ENCODE measurements at regions not wholly inside any gene's neighbourhood (a gene's known extent, or its start where the extent isn't known, plus 50 kb on each side); places are given as distances from the start of the nearest gene placed in this dataset.
A peak's percentile ranks its signal among the peaks of the same experiment; 100 is the strongest.

DNA sequence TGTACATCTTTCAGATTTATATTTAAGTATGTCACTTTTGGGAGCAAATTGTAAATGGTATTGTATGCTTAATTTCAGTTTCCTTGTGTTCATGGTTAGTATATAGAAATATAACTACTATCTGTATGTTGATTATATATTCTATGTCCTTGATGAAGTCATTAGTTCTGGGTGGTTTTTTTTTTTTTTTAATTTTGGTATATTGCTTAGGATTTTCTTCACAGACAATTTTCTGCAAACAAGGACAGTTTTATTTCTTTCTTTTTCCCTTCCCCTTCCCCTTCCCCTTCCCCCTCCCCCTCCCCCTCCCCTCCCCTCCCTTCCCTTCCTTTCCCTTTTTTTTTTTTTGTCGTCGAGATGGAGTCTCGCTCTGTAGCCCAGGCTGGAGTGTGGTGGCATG is 430.0 kb downstream of the TYW1 start:
- DNase-seq, result no peak

DNA sequence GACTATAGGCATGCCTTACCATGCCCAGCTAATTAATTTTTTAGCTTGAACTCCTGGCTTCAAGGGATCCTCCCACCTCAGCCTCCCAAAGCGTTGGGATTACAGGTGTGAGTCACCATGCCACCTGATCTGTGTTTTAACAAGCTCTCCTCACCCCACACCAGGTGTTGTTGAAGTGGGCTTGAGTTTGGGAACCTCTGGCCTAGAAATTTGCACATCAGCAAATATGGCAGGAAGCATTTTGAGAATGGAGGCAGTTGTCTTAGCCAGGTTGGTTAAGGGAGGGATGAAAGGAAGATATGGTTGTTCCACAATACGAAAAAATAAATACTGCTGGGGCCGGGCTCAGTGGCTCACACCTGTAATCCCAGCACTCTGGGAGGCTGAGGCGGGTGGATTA is 433.1 kb downstream of the TYW1 start:
- no peak for DNase-seq

DNA sequence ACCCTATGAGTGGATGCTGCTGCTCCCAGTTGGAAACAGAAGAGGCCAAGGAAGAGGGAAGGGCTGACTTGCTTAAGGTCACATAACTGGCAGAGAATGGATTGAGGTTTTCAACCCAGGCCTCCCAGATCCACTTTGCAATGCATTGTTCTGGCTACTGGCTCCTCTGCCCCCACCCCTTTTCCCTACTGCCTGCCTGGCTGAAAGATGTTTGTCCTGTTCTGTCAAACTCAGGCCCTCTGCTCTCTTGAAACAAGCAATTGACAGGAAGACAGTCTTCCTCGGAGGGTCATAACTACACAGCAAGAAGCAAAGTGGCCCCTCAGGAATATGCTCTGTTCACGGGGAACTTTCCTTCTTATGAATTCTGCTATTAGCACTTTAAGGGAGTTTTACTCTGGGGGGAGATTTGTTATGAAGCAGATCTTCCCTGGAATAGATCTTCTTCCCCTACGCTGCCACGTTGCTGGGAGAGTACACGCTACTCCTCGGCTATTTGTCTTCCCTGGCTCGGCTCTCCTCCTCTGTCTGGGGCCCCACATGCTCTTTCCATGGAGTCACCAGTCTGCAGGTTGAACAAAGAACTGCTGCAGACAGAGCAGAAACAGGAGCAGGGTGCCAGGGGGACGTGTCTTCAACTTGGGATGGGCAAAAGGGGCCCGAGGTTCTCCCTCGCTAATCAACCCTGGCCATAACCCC is 436.1 kb downstream of the TYW1 start:
- DNase-seq, result no peak

DNA sequence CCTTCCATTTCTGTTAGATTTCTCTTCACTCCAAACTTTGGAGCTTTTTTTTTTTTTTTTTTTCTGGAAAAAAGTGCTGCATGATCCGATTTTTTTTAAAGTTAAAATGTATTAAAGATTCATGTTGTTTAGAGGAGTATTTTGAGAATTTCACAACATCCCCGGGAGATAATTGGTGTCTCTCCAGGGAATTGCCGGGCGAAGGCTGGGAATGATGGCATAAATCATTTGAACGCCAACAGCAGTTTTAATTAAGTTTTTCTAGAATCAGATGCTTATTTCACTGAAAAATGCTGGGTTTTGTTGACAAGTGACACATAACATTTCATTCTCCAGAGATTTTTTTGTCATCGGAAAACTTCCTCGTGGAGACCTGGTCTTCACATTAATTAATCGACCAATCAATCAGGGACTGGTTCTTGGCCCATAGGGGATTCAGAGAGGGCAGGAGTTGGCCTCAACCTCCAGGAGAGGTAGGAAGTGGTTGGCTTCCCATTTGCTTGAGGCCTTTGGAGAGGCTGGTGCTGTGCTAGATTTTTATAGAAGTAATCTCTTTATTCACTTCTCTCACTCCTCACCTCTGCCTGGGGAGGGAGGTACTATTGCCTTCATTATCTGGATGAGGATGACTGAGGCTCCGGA is 439.4 kb downstream of the TYW1 start:
- no peak for DNase-seq

DNA sequence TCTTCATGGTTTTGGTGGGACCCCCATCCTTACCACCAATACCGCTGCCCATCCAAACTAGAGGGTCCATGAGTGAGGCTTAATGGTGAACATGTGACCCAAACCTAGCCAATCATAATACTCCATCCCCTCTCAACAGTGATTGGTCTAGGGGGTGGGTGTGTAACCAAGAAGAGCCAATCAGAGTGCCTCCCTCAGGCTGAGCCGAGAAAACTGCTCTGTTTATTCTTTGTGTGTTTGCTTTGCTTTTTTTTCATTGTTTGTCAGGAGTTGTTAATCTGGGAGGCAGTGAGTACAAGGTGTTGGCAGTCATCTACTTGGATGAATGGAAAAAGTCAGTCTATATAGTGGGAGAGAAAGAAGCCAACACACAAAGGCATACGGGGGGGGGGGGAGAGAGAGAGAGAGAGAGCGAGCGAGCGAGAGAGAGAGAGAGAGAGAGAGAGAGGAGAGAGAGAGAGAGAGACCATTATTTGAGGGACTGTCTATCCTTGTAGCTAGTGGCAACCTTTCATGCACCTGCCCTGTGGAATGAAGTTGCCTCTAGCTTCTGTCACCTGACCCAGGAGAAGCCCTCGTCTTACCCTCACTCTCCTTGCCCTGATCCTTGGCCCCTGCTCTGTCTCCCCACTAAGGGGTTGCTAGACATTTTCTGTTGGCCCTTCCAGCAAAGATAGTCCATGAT is 441.7 kb downstream of the TYW1 start:
- DNase-seq, result no peak

DNA sequence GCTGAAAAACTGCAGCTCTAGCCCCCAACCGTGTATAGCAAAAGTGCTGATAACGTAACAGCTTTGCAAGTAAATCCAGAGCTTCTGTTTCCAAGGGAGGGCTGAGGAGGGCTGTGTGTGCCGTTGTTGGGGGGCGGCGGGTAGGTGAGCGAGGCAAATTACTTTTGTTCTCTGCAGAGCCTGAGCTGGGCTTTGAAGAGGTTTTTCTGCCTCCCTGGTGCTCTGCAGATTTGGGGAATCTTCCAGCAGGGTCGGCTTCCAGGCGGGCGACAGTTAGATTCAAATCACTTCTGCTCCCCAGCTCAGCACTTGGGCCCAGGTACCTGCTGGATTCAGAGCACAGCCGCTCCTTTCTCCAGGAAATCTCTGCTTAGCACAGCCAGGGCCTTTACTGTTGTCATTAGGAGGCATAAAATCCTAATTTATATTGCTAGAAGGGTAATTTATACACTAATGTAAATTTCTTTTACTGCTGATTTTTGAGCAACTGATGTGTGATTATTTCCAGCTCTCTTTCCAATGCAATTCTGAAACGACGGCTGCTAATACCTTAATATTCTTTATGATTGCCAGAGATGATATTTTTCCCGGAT is 442.4 kb downstream of the TYW1 start:
- no peak for DNase-seq

DNA sequence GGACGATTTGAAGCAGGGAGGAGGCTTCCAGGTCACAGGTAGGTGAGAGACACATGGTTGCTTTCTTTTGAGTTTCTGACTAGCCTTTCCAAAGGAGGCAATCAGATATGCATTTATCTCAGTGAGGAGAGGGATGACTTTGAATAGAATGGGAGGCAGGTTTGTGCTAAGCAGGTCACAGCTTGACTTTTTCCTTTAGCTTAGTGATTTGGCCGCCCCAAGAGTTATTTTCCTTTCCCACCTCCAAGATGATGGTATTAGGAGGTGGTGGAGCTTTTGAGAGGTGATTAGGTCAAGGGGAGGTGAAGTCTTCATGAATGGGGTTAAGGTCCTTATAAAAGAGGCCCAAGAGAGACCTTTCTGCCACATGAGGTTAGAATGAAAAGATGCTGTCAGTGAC is 443.7 kb downstream of the TYW1 start:
- no peak for DNase-seq

DNA sequence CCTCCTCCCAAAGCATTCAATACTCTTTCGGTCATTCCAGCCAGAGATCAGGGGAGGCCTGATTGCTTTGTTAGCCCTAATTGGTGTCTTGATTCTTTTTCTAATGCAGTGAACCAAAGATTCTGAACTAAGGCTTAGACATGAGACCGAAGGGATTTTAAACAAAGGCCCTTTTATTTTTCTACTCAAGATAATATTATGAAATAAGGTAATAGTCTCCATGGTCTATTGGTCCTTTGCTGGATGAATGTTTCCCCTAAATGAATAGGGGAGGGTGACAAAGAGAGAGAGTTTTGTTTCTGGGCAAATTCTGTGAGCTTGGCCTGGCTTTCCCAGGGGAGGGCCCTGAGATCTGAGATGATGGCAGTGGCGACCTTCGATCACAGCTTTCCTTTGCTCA is 449.1 kb downstream of the TYW1 start:
- no peak for DNase-seq

DNA sequence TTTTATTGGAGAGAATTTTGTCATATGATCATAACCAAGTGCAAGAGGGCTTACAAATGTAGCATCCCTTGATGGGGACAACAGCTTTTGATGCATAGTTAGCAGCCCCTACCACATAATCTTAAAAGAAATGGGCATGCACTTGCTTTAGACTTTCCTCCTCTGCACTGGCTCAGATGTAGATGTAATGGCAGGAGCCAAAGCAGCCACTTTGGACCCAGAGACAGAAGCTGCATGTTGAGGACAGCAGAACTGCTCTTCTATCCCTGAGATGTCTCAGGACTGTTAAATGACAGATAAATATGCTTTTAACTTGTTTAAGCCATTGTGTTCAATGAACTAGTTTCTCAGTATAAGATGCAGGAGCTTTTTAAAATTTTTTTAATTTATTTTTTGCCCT is 450.7 kb downstream of the TYW1 start:
- no peak for DNase-seq

DNA sequence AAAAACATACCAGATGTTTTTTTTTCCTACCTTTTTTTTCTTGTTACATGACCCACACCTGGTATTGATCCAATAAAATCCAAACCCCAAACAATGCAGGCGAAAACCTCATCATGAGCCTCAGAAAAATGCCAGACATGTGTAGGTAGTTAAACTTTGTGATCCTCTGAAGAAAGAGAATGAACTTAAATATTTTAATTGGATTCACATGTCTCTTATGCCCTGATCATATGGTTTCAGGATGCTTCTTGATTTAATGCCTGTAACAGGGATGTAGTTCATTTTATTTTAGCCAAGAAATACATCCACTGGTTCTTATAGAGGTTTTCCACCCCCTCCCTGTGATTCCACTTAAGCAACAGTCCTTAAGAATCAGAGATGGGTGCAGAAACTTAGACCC is 451.6 kb downstream of the TYW1 start:
- no peak for DNase-seq

DNA sequence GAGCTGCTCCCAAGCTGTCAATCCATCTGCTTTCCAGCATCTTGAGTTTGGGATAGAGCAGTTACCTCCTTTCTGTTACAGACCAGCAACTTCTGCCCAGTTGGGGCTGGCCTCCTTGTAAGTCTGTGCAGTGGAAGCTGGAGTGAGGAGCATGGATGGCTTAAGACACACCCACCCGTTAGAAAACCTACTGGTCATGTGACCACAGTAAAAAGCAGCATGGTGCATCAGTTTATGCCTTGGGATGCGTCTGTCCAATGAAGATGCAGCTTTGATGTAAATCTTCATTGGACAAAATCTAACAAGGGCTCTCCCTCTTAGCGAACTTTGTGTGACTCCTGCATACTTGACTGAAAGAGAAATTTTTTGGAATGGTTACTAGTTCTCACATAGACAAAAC is 453.5 kb downstream of the TYW1 start:
- no peak for DNase-seq

DNA sequence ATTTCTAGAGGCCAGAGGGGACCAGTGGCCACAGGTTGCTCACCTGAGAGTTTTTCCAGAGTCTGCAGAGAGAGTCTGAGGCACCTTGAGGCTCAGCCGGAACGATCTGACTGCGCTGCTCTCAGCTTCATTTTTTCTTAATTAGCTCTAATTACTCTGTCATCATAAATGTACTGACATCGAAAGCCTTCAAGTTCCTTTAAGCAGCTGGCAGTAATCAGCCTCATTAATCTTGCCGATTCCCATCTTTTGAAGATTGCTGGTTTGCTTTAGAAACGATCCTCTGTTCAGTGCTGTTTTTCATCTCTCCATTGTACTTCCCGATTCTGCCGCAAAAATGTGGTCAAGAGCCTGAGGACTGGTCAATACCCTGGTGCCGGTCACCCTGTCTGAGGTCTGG is 454.7 kb downstream of the TYW1 start:
- DNase-seq, result no peak

DNA sequence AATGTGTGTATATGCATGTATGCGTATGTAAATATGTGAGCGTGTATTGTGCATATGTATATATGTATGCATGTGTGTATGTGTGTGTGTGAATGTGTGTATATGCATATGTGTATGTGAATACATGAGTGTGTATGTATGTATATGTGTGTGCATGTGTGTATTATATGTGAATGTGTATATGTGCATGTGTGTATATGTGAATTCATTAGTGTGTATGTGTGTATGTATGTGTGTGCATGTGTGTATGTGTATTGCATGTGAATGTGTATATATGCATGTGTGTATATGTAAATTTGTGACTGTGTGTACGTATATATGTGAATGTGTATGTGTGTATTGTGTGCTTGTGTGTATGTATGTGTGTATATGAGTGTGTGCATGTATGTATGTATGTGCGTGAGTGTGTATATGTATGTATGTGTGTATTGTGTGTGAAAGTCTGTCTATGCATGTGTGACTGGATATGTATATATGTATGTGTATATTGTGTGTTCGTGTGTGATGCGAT is 455.9 kb downstream of the TYW1 start:
- DNase-seq, result no peak

DNA sequence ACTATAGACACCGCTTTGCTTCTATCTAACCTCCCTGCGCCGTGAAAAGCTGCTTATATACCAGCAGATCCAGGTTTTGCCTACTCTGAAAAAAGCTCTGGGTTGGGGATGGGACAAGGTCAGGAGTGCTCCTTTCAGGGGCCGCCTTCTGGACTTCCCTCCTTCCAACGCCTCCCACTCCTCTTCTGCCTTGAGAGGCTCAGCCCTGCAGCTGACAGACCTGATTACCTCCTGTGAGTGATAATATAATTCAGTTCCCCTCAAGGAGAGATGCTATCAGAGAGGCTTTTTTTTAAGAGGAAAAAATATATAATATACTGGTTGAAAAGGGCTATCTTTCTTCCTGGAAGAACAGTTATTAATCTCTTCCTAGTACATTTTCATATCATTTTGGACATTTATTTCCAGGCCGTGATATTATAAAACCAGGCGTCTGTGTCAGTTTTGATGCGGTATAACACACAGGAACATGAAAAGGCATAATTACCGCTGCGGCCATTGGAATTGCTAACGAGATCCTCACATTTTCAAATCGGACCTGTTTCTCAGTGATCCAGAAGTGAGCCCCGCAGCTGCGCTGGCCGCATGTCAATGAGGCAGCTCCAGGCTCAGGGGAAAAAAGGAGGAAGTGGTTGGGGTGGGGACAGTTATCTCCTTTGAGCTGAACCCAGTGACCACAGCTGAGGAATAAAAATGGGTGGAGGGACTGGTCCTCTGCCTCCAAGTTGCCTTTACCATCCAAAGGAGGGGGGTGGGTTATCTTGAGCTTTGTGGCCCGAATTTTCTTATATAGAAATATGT is 457.1 kb downstream of the TYW1 start:
- DNase-seq, result no peak

DNA sequence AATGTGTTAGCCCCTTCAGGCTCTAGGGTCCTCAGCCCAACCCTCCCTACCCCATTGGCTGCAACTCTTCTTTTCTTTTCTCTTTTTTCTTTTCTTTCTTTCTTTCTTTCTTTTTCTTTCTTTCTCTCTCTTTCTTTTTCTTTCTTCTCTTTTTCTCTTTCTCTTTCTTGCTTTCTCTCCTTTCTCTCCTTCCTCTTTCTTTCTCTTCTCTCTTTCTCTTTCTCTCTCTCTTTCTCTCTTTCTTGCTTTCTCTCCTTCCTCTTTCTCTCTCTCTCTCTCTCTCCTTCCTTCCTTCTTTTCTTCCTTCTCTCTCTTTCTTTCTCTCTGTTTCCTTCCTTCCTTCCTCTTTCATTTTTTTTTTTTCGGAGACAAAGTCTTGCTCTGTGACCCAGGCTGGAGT is 458.9 kb downstream of the TYW1 start:
- DNase-seq, result no peak

DNA sequence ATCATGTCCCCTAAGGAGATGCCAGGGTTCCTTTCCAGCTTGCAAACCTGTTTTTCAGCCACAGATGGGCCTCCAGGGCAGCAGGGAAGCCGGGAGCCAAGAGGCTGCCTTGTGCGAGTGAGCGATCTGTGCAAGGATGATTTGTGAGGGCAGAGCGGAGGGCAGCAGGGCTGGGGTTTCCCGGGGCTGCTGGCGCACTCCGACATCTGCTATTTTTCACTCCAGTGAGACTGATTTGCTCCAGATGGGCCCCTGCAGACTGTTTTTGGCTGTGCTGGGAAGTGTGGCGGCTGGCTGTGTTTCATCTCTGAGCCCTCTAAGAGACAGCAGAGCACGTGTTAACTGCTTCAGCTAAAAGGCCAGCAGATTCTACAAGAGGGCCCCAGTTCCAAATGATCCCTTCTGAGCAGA is 466.2 kb downstream of the TYW1 start:
- peak in 1 of 2 experiments; percentile 28 for DNase-seq

DNA sequence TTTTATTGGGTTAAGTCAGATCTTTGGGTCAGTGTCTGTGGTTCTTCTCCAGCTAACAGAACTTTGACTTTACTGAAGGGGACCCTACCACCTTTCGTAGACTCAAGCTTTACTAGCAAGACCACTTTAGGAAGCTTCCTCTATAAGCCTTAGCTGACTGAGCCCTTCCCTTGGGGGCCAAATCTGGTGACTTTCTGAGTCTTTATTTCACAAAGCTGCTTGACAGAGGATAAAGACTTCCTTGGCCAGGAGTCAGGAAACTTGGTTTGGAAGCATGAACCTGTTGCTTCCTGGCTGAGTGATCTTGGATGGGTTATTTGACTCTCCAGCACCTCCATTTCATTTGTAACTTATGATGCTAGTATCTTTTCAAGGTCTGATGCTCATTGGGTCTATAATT is 466.7 kb downstream of the TYW1 start:
- no peak for DNase-seq

DNA sequence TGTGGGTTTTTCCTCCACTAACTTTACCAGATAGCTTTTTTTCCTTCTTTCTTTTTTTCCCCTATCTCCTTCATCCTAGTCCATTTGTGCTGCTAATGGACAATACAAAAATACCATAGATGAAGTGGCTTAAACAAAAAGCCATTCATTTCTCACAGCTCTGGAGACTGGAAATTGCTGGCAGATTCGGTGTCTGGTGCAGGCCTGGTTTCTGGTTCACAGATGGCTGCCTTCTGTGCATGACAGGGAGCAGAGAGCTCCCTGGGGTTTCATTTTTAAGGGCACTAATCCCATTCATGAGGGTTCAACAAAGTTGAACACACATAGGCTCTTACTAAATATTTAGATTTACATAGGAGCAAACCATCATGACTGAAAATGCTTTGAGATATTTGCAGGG is 467.4 kb downstream of the TYW1 start:
- DNase-seq, result no peak

DNA sequence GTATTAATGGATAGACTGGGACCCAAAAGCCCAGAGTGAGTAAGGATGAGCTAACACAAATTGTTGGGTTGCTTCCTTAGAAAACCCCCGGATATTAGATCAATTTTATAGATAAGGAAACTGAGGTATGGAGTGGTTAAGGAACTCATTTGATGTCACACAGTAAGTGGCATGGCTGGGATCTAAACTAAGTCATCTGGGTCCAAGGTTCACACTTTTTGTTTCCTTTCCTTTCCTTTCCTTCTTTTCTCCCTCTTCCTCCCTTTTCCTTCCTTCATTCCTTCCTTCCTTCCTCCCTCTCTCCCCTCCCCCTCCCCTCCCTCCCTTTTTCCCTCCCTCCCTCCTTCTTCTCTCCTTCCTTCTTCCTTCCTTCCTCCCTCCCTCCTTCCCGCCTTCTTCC is 469.5 kb downstream of the TYW1 start:
- no peak for DNase-seq

DNA sequence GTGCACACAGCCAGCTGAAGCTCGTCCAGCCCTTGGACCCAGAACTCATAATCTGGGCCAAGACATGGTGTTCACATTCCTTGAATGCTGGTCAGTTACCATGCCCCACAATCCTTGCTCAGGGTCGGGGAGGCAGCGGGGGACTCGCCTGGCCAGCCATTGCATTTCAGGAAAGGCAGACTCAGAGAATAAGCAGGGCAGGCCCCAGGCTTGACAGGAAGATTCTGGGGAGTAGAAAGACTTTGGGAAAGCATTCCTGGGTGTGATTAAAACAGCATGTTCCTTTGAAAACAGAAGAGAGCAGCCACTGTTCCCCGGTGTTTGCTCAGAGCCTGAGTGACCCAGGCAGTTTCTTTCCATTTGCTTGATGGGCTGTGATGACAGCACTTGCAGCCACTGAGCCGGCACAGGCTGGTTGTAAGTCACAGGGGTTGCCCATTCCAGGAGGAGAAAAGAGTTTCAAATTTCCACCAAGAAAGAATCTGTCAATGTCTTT is 473.7 kb downstream of the TYW1 start:
- no peak for DNase-seq

DNA sequence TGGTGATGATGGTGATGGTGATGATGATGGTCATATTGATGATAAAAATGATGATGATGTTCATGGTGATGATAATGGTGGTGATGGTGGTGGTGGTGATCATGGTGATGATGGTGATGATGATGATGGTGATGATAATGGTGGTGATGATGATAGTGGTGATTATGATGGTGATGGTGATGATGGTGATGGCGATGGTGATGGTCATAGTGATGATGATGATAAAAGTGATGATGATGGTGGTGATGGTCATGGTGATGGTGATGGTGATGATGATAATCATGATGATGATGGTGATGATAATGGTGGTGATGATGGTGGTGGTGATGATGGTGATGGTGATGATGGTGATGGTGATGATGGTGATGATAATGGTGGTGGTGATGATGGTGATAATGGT is 478.7 kb downstream of the TYW1 start:
- DNase-seq, result no peak

DNA sequence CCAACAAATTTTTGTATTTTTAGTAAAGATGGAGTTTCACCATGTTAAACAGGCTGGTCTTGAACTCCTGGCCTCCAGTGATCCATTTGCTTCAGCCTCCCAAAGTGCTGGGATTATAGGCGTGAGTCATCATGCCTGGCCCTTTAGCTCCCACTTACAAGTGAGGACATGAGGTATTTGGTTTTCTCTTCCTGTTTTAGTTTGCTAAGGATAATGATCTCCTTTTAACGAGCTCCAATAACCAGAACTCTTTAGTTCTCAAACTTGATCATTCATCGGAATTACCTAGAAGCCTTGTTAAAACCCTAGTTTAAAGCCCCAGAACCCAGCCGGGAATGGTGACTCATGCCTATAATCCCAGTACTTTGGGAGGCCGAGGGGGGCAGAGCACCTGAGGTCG is 481.4 kb downstream of the TYW1 start:
- DNase-seq, result no peak

DNA sequence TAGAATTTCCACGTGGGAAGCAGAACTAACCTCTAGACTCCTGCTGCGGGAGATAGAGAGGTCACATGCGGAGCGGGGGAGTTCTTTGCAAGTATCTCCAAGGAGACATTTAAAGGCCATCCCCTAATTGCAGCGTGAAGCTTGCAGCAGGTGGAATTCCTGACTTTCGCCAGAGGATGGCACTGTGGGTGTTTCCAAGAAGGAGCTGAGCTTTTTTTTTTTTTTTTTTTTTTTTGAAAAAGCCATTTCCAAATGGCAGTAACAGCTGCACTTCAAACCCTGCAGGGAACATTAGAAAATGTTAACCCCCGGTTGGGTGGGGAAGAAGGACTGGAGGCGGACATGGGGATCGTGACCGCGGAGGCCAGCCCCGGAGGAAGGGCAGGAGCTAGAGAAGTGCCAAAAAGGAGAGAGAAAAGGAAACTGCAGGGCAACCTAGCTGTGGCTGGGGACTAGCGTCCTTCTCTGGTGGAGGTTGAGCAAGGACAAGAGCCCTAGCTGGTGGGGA is 487.7 kb downstream of the TYW1 start:
- DNase-seq, result peak in 1 of 2 experiments; percentile 10
